ENCODE measurements at regions not wholly inside any gene's neighbourhood (a gene's known extent, or its start where the extent isn't known, plus 50 kb on each side); places are given as distances from the start of the nearest gene placed in this dataset.

GRCh38 chr17:63153488-63153887, 187.5 kb downstream of the TANC2 start:
- TF ChIP-seq CTCF (IDR thresholded peaks at IDR 0.05): no peak
- no peaks in the 10 kb centered on the region for H3K9me3 ChIP-seq
- WGBS, 2 donors: 66 to 78% methylated on average over 1 of the region's 1 CpG
- no peaks in the 10 kb centered on the region for H3K36me3 ChIP-seq
- intact Hi-C loops (cut with DNase I): no loop called here
- ATAC-seq (no peak), DNase-seq (no peak), FAIRE-seq (no peak)
- no peaks in the 10 kb centered on the region for H3K27me3 ChIP-seq
- no peak overlapping the region for H3K27ac ChIP-seq
- no peaks in the 10 kb centered on the region for H3K4me1 ChIP-seq
- H3K4me3 ChIP-seq: no peak overlapping the region

GRCh38 chr17:63154586-63155244, 188.7 kb downstream of the TANC2 start:
- Histone ChIP-seq H3K36me3 (no peaks in the 10 kb centered on the region), H3K27ac (no peak overlapping the region), H3K27me3 (no peaks in the 10 kb centered on the region), H3K9me3 (no peaks in the 10 kb centered on the region), H3K4me1 (no peaks in the 10 kb centered on the region), H3K4me3 (no peak overlapping the region)
- ATAC-seq: no peak
- no peak for FAIRE-seq
- 93 to 95% methylated on average over 1 of the region's 1 CpG for WGBS, 2 donors
- no peak for TF ChIP-seq CTCF (IDR thresholded peaks at IDR 0.05)
- intact Hi-C loops (cut with DNase I): no loop called here
- no peak for DNase-seq

- Histone ChIP-seq H3K9me3 (no peaks in the 10 kb centered on the region), H3K27me3 (no peaks in the 10 kb centered on the region), H3K4me3 (no peak overlapping the region), H3K27ac (no peak overlapping the region), H3K36me3 (no peaks in the 10 kb centered on the region), H3K4me1 (no peaks in the 10 kb centered on the region)
- DNase-seq (no peak), ATAC-seq (peak in 1 of 4 donors; percentile 29), FAIRE-seq (no peak)
- no peak for TF ChIP-seq CTCF (IDR thresholded peaks at IDR 0.05)
- intact Hi-C loops (cut with DNase I): no loop called here
- 87 to 95% methylated on average over 1 of the region's 1 CpG for WGBS, 2 donors
These were observed 191.0 kb downstream of the TANC2 start for GRCh38 chr17:63156986-63157385.

- no peaks in the 10 kb centered on the region for H3K27me3 ChIP-seq
- intact Hi-C loops (cut with DNase I): no loop called here
- no peak for TF ChIP-seq CTCF (IDR thresholded peaks at IDR 0.05)
- FAIRE-seq (no peak), DNase-seq (no peak), ATAC-seq (no peak)
- H3K9me3 ChIP-seq: no peaks in the 10 kb centered on the region
- H3K27ac ChIP-seq: no peak overlapping the region
- H3K4me3 ChIP-seq: no peak overlapping the region
- no peaks in the 10 kb centered on the region for H3K36me3 ChIP-seq
- no peaks in the 10 kb centered on the region for H3K4me1 ChIP-seq
- 73 to 74% methylated on average over 5 of the region's 5 CpGs for WGBS, 2 donors
These were observed 196.5 kb downstream of the TANC2 start for GRCh38 chr17:63162406-63163157.

GRCh38 chr17:63163158-63163520, 197.1 kb downstream of the TANC2 start:
- no peak for TF ChIP-seq CTCF (IDR thresholded peaks at IDR 0.05)
- no peak for DNase-seq
- no peak for FAIRE-seq
- H3K36me3 ChIP-seq: no peaks in the 10 kb centered on the region
- 95 to 97% methylated on average over 1 of the region's 1 CpG for WGBS, 2 donors
- H3K27me3 ChIP-seq: no peaks in the 10 kb centered on the region
- ATAC-seq: no peak
- H3K4me1 ChIP-seq: no peaks in the 10 kb centered on the region
- no peak overlapping the region for H3K4me3 ChIP-seq
- no peak overlapping the region for H3K27ac ChIP-seq
- H3K9me3 ChIP-seq: no peaks in the 10 kb centered on the region
- intact Hi-C loops (cut with DNase I): no loop called here
